Fibroblast of peridontal ligament (primary cell): ENCODE measurements at regions not wholly inside any gene's neighbourhood (a gene's known extent, or its start where the extent isn't known, plus 50 kb on each side); places are given as distances from the start of the nearest gene placed in this dataset.
"Not testable (repeated sequence)": the region's sequence is repeated elsewhere in the genome, so short reads cannot be mapped to it uniquely, and the experiment has no call there.

Source experiments
- DNase-seq: peaks from one replicate; pipeline ENCODE4 v3.0.0-alpha.2; 2010; ENCODE audit errors: extremely low read depth

- no peak for DNase-seq
Observed at GRCh38 chr2:160550048-160550447, 56.4 kb upstream of the RBMS1 start.

- DNase-seq: peak; percentile 42
Observed at GRCh38 chr2:160551259-160551658, 57.7 kb upstream of the RBMS1 start.

- no peak for DNase-seq
Observed at GRCh38 chr2:160555420-160556071, 61.9 kb upstream of the RBMS1 start.

GRCh38 chr2:160557903-160558302 is 64.3 kb upstream of the RBMS1 start:
- DNase-seq: no peak

- no peak for DNase-seq
Observed at GRCh38 chr2:160558531-160558930, 64.9 kb upstream of the RBMS1 start.

- DNase-seq: peak; percentile 89
Observed at GRCh38 chr2:160561551-160562295, 68.1 kb upstream of the RBMS1 start.

GRCh38 chr2:160562730-160563129 is 69.1 kb upstream of the RBMS1 start:
- no peak for DNase-seq

- DNase-seq: no peak
Observed at GRCh38 chr2:160564591-160564990, 71.0 kb upstream of the RBMS1 start.

GRCh38 chr2:160565099-160565845 is 71.7 kb upstream of the RBMS1 start:
- DNase-seq: no peak

- peak; percentile 89 for DNase-seq
Observed at GRCh38 chr2:160566717-160567116, 73.1 kb upstream of the RBMS1 start.

GRCh38 chr2:160568856-160569255 is 75.2 kb upstream of the RBMS1 start:
- no peak for DNase-seq

- no peak for DNase-seq
Observed at GRCh38 chr2:160570376-160570775, 76.8 kb upstream of the RBMS1 start.

GRCh38 chr2:160574468-160575140 is 81.0 kb upstream of the RBMS1 start:
- DNase-seq: peak; percentile 89

GRCh38 chr2:160575368-160575767 is 81.8 kb upstream of the RBMS1 start:
- DNase-seq: no peak

- DNase-seq: peak; percentile 86
Observed at GRCh38 chr2:160576054-160576499, 82.5 kb upstream of the RBMS1 start.

- DNase-seq: not testable (repeated sequence)
Observed at GRCh38 chr2:160577081-160577480, 83.5 kb upstream of the RBMS1 start.

GRCh38 chr2:160581035-160581434 is 87.4 kb upstream of the RBMS1 start:
- peak; percentile 84 for DNase-seq

- peak; percentile 43 for DNase-seq
Observed at GRCh38 chr2:160581448-160581847, 87.8 kb upstream of the RBMS1 start.

- no peak for DNase-seq
Observed at GRCh38 chr2:160582081-160582480, 88.5 kb upstream of the RBMS1 start.

- DNase-seq: peak; percentile 86
Observed at GRCh38 chr2:160582490-160583145, 89.0 kb upstream of the RBMS1 start.

- DNase-seq: peak; percentile 68
Observed at GRCh38 chr2:160583146-160583535, 89.5 kb upstream of the RBMS1 start.
